PC-3 (cell line): ENCODE measurements at regions not wholly inside any gene's neighbourhood (a gene's known extent, or its start where the extent isn't known, plus 50 kb on each side); places are given as distances from the start of the nearest gene placed in this dataset.

Experiments used
- ATAC-seq: fragments of 200-7000 bp; cut with Tn5 transposase; 2 replicates; pipeline ENCODE4 v1.9.1; 2020; ENCODE audit warnings: mild to moderate bottlenecking, moderate library complexity
- BruUV-seq: library from RNA; stranded (reverse); fragments of 400-500 nt; replicated peaks from 2 replicates; lab custom pipeline; 2021; lab: Mats Ljungman, UMichigan
- CTCF ChIA-PET: fragments of 300-600 bp; sonication (Branson Sonifier 250); formaldehyde crosslinking; loops from one replicate; lab custom pipeline; 2022; ENCODE audit warnings: antibody characterized with exemption; lab: Charles Lee
- POLR2A ChIA-PET: fragments of 300-600 bp; sonication (Branson Sonifier 250); formaldehyde crosslinking; loops from one replicate; lab custom pipeline; 2022; ENCODE audit warnings: antibody characterized with exemption; ENCODE audit not compliant: unreplicated experiment; lab: Charles Lee
- DNase-seq: peaks from one replicate; pipeline ENCODE4 v3.0.0-alpha.2; 2015
- H2AFZ ChIP-seq: fragments of 300-600 bp; sonication (generic); 2 replicates; pipeline ENCODE4 v1.6.0; 2016; ENCODE audit warnings: antibody characterized with exemption, low read length
- H3F3A ChIP-seq: fragments of 300-600 bp; sonication (generic); one replicate; pipeline ENCODE4 v1.6.0; 2017; ENCODE audit warnings: antibody characterized with exemption, low read length, control low read depth, mild to moderate bottlenecking; ENCODE audit not compliant: unreplicated experiment
- H3K27ac ChIP-seq: fragments of 300-600 bp; sonication (generic); 2 replicates; pipeline ENCODE4 v1.5.1; 2016; ENCODE audit warnings: mild to moderate bottlenecking, low read length
- H3K27me3 ChIP-seq: fragments of 300-600 bp; sonication (generic); 2 replicates; pipeline ENCODE4 v1.6.1; 2016; ENCODE audit warnings: low read length, mixed read lengths
- H3K36me3 ChIP-seq: fragments of 300-600 bp; sonication (generic); 2 replicates; pipeline ENCODE4 v1.6.1; 2016; ENCODE audit warnings: low read depth, mixed run types, low read length, mixed read lengths
- H3K4me1 ChIP-seq: fragments of 300-600 bp; sonication (generic); 2 replicates; pipeline ENCODE4 v1.5.1; 2016; ENCODE audit warnings: low read length; ENCODE audit not compliant: insufficient read depth
- H3K4me2 ChIP-seq: fragments of 300-600 bp; sonication (generic); 2 replicates; pipeline ENCODE4 v1.6.0; 2016; ENCODE audit warnings: low read length
- H3K4me3 ChIP-seq: fragments of 300-600 bp; sonication (generic); 2 replicates; pipeline ENCODE4 v1.5.1; 2016; ENCODE audit warnings: mild to moderate bottlenecking, low read length, mixed read lengths
- H3K79me2 ChIP-seq: fragments of 300-600 bp; sonication (generic); 2 replicates; pipeline ENCODE4 v1.6.1; 2017; ENCODE audit warnings: low read length, mixed read lengths
- H3K9ac ChIP-seq: fragments of 300-600 bp; sonication (generic); 2 replicates; pipeline ENCODE4 v1.6.0; 2016; ENCODE audit warnings: mild to moderate bottlenecking, low read length
- H3K9me2 ChIP-seq: fragments of 300-600 bp; sonication (generic); replicated peaks from 2 replicates; pipeline ENCODE4 v1.6.1; 2016; ENCODE audit warnings: mixed run types, low read length, mixed read lengths
- H3K9me3 ChIP-seq: fragments of 300-600 bp; sonication (generic); 2 replicates; pipeline ENCODE4 v1.6.1; 2016; ENCODE audit warnings: low read length, mixed read lengths
- H4K20me1 ChIP-seq: fragments of 300-600 bp; sonication (generic); 2 replicates; pipeline ENCODE4 v1.6.1; 2016; ENCODE audit warnings: low read length, mixed read lengths
- CTCF ChIP-seq: fragments of 300-600 bp; sonication (generic); conservative IDR thresholded peaks from 2 replicates; pipeline ENCODE4 v1.5.1; 2017; ENCODE audit warnings: antibody characterized with exemption, low read depth, mild to moderate bottlenecking, low read length
- EZH2 ChIP-seq: fragments of 300-600 bp; sonication (generic); IDR thresholded peaks from one replicate; pipeline ENCODE4 v1.6.1; 2017; ENCODE audit warnings: antibody characterized with exemption, mild to moderate bottlenecking, low read length; ENCODE audit not compliant: unreplicated experiment
- EZH2phosphoT487 ChIP-seq: fragments of 300-600 bp; sonication (generic); IDR thresholded peaks from 2 replicates; pipeline ENCODE4 v1.6.1; 2018; ENCODE audit warnings: mild to moderate bottlenecking, antibody characterized with exemption, low read length, borderline replicate concordance
- intact Hi-C: fragments of 100-400 bp; cut with micrococcal nuclease; formaldehyde crosslinking; loops from 2 replicates; pipeline ENCODE4 v1.9.0; 2023

DNA sequence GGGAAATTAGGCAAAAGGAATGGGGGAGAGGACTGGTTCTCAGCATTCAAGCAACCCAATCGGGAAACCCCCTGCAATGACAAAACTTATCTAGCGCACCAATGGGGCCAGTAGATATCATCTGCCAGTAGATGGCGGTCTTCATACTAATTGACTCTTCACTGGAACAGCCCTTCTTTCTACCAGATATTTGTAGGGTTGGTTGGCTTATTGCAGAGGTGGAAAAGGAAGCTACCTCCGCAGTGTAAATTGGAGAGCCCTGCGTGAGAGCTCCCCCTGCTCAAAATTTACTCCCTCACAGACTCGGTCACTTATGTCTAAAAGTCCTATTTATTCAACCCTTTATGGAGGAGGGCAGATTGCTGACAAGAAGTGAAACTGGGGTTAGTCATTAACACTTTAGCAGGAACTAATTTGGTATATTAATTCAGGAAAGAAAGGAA is 166.1 kb upstream of the CCND2 start:
- no peak overlapping the region for H3K27ac ChIP-seq
- H3K36me3 ChIP-seq: no peaks in the 10 kb centered on the region
- ATAC-seq (peak; percentile 43), DNase-seq (peak; percentile 37)
- no peaks in the 10 kb centered on the region for H3F3A ChIP-seq
- POLR2A ChIA-PET: no interaction called here
- CTCF ChIA-PET: no interaction called here
- H3K4me3 ChIP-seq: no peak overlapping the region
- H3K9ac ChIP-seq: no peak overlapping the region
- H3K27me3 ChIP-seq: peaks cover 30% of the 10 kb centered on the region
- no peaks in the 10 kb centered on the region for H3K4me1 ChIP-seq
- no peaks in the 10 kb centered on the region for H3K9me3 ChIP-seq
- no peaks in the 10 kb centered on the region for H3K79me2 ChIP-seq
- H3K4me2 ChIP-seq: no peak overlapping the region
- no peak for TF ChIP-seq EZH2phosphoT487
- TF ChIP-seq CTCF: peak; percentile 53
- BruUV-seq: no TSS peak
- no peaks in the 10 kb centered on the region for H3K9me2 ChIP-seq
- intact Hi-C loops: loop anchor here (2.0 kb wide), 1 partner anchor 169 kb away; no protein-coding TSS in a partner anchor
- H4K20me1 ChIP-seq: no peaks in the 10 kb centered on the region
- H2AFZ ChIP-seq: no peak overlapping the region

DNA sequence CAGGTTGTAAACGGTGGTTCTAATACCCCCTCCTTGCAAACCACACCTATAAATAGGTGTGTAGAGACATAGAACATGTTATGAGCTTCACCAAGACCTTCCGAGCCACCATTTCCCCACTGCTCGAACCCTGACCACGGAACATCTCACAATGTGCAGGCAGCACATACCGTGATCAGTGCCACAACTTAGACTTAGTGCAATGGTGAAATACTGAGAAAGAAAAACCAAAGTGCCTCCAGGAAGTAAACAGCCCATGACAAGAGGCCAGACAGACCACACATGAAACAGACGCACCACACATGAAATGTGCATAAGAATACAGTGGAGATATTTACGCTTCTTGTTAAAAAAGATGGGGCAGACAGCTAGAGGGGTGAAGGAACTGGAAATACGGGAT is 166.9 kb upstream of the CCND2 start:
- H3K36me3 ChIP-seq: no peaks in the 10 kb centered on the region
- intact Hi-C loops: loop anchor here (2.0 kb wide), 1 partner anchor 170 kb away; no protein-coding TSS in a partner anchor
- ATAC-seq: no peak
- no peaks in the 10 kb centered on the region for H3K9me2 ChIP-seq
- no peak for TF ChIP-seq CTCF
- no peak for TF ChIP-seq EZH2
- no peak for TF ChIP-seq EZH2phosphoT487
- DNase-seq: no peak
- BruUV-seq: no TSS peak
- ChIA-PET CTCF (interaction anchor here (0.7 kb wide), 1 partner anchor 172 kb away, joined by 5 read pairs; no protein-coding TSS in a partner anchor), POLR2A (no interaction called here)
- no peaks in the 10 kb centered on the region for H3F3A ChIP-seq
- H3K4me3 ChIP-seq: no peak overlapping the region
- H3K4me1 ChIP-seq: no peaks in the 10 kb centered on the region
- no peaks in the 10 kb centered on the region for H3K79me2 ChIP-seq
- no peak overlapping the region for H3K27ac ChIP-seq
- peaks cover 24% of the 10 kb centered on the region for H3K27me3 ChIP-seq
- H4K20me1 ChIP-seq: no peaks in the 10 kb centered on the region
- H2AFZ ChIP-seq: no peak overlapping the region
- H3K9ac ChIP-seq: no peak overlapping the region
- H3K4me2 ChIP-seq: no peak overlapping the region
- no peaks in the 10 kb centered on the region for H3K9me3 ChIP-seq

DNA sequence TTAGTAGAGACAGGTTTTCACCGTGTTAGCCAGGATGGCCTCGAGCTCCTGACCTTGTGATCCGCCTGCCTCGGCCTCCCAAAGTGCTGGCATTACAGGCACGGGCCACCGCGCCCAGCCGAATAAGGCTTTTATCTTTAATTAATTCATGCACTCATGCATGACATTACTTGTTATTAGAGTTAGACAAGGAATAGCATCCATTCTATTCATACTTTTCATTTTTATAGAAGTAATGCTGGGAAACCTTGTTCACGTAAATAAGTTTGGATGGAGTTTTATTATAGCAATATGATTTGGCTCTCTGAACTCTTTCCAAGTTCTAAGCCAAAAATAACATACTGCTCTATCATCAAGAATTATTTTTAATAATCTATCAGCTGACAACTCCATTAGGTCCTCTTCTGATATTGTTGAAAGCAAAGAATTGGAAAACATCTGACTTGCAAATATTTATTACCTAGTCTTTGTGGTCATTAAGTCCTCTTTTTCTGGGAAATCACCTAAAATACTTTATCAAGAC is 168.8 kb upstream of the CCND2 start:
- intact Hi-C loops: no loop called here
- no peaks in the 10 kb centered on the region for H3K79me2 ChIP-seq
- CTCF ChIA-PET: no interaction called here

More for the DNA sequence above, 168.8 kb upstream of the CCND2 start:
- H3K9ac ChIP-seq: no peak overlapping the region
- no peak overlapping the region for H3K4me2 ChIP-seq
- no peaks in the 10 kb centered on the region for H3F3A ChIP-seq
- no peak overlapping the region for H3K27ac ChIP-seq
- H3K4me1 ChIP-seq: no peaks in the 10 kb centered on the region
- H3K36me3 ChIP-seq: no peaks in the 10 kb centered on the region
- TF ChIP-seq EZH2phosphoT487 (no peak), EZH2 (no peak), CTCF (no peak)
- peaks cover 20% of the 10 kb centered on the region for H3K27me3 ChIP-seq
- no TSS peak for BruUV-seq
- DNase-seq (no peak), ATAC-seq (no peak)
- H4K20me1 ChIP-seq: no peaks in the 10 kb centered on the region
- H3K9me3 ChIP-seq: no peaks in the 10 kb centered on the region
- H3K9me2 ChIP-seq: no peaks in the 10 kb centered on the region
- POLR2A ChIA-PET: no interaction called here
- H3K4me3 ChIP-seq: no peak overlapping the region
- no peak overlapping the region for H2AFZ ChIP-seq
